Suprapubic skin (tissue), 4 donors: ENCODE measurements at regions not wholly inside any gene's neighbourhood (a gene's known extent, or its start where the extent isn't known, plus 50 kb on each side); places are given as distances from the start of the nearest gene placed in this dataset.

Source experiments
- CTCF ChIP-seq, 2 donors: fragments of 200-600 bp in 1 of 2; fragments of 450-650 bp in 1 of 2; sonication (generic) in 1 of 2; IDR thresholded peaks; one replicate each; pipeline ENCODE4 v1.5.1; 2016 to 2019; ENCODE audit warnings: antibody characterized with exemption in 2 of 2, mild to moderate bottlenecking in 1 of 2, moderate library complexity in 1 of 2
- EP300 ChIP-seq: sonication (generic); formaldehyde crosslinking; IDR thresholded peaks from one replicate; pipeline ENCODE4 v1.6.1; 2017; ENCODE audit warnings: antibody characterized with exemption
- POLR2AphosphoS5 ChIP-seq, 3 donors: sonication (generic); formaldehyde crosslinking; IDR thresholded peaks; one replicate each; pipeline ENCODE4 v1.6.1; 2017; ENCODE audit warnings: antibody characterized with exemption in 3 of 3

GRCh38 chr6:4270001-4270400 lies 134.6 kb upstream of the ECI2 start:
- TF ChIP-seq POLR2AphosphoS5 (IDR thresholded peaks at IDR 0.05): no peak
- TF ChIP-seq EP300: no peak
- TF ChIP-seq CTCF (IDR thresholded peaks at IDR 0.05): no peak
